ENCODE measurements at regions not wholly inside any gene's neighbourhood (a gene's known extent, or its start where the extent isn't known, plus 50 kb on each side); places are given as distances from the start of the nearest gene placed in this dataset.
"Not testable (repeated sequence)": the region's sequence is repeated elsewhere in the genome, so short reads cannot be mapped to it uniquely, and the experiment has no call there.

DNA sequence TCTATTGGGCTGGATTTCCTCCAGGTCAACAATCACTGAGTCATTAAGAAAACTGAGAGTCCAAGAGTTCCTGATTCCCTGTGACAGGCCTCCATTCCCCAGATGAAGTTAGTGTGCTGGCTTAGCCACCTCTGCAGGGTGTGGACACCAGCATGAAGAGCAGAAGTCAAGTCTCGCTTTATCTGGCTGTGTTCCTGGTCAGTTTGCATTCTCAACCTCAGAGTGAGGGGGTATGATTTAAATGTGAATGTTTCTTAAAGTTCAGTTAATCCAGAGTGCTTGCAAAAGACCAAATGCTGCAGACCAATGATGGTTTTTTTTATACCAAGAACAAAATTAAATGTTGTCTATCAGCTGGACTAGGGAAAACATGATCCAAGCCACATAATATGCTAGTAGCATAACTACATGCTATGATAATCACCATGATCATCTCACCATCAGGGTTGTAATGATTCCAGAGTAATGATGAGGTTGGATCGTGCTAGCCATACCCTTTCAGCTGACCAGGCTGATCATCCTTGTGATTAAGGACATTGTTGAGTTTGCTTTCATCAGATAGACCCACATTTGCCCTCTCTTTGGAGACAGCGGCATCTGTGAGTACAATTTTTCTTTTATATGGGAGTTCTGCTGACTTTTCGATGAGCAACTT is 145.8 kb upstream of the ARHGAP20 start:
- Mint-ChIP-seq H3K27ac (ENCODE audit: low read depth) (no peak overlapping the region), H3K36me3 (ENCODE audit: insufficient read depth) (no peaks in the 10 kb centered on the region), H3K4me3 (no peak overlapping the region), H3K27me3 (peaks cover 25% of the 10 kb centered on the region), H3K9me3 (no peaks in the 10 kb centered on the region), H3K4me1 (no peaks in the 10 kb centered on the region)
- DNase-seq (ENCODE audit: low spot score in 2 of 2) (no peak), ATAC-seq (replicated peaks; ENCODE audit: extremely low read depth, poor library complexity, severe bottlenecking) (no peak)

GRCh38 chr11:110856996-110857812 is 145.0 kb upstream of the ARHGAP20 start:
- no peaks in the 10 kb centered on the region for H3K36me3 Mint-ChIP-seq (ENCODE audit: insufficient read depth)
- H3K9me3 Mint-ChIP-seq = no peaks in the 10 kb centered on the region
- peaks cover 29% of the 10 kb centered on the region for H3K27me3 Mint-ChIP-seq
- DNase-seq (ENCODE audit: low spot score in 2 of 2) (no peak), ATAC-seq (replicated peaks; ENCODE audit: extremely low read depth, poor library complexity, severe bottlenecking) (no peak)
- no peak overlapping the region for H3K27ac Mint-ChIP-seq (ENCODE audit: low read depth)
- no peaks in the 10 kb centered on the region for H3K4me1 Mint-ChIP-seq
- H3K4me3 Mint-ChIP-seq = no peak overlapping the region

- H3K27me3 Mint-ChIP-seq = peaks cover 37% of the 10 kb centered on the region
- no peaks in the 10 kb centered on the region for H3K4me1 Mint-ChIP-seq
- H3K27ac Mint-ChIP-seq (ENCODE audit: low read depth) = no peak overlapping the region
- ATAC-seq (replicated peaks; ENCODE audit: extremely low read depth, poor library complexity, severe bottlenecking) (no peak), DNase-seq (ENCODE audit: low spot score in 2 of 2) (no peak)
- H3K36me3 Mint-ChIP-seq (ENCODE audit: insufficient read depth) = no peaks in the 10 kb centered on the region
- no peaks in the 10 kb centered on the region for H3K9me3 Mint-ChIP-seq
- H3K4me3 Mint-ChIP-seq = no peak overlapping the region
Measured at GRCh38 chr11:110856340-110856739, 144.1 kb upstream of the ARHGAP20 start.

- Mint-ChIP-seq H3K4me3 (no peak overlapping the region), H3K4me1 (no peaks in the 10 kb centered on the region), H3K9me3 (no peaks in the 10 kb centered on the region), H3K36me3 (ENCODE audit: insufficient read depth) (no peaks in the 10 kb centered on the region), H3K27me3 (peaks cover 47% of the 10 kb centered on the region), H3K27ac (ENCODE audit: low read depth) (no peak overlapping the region)
- DNase-seq (ENCODE audit: low spot score in 2 of 2) = no peak
- ATAC-seq (replicated peaks; ENCODE audit: extremely low read depth, poor library complexity, severe bottlenecking) = no peak
Measured at GRCh38 chr11:110855191-110855590, 143.0 kb upstream of the ARHGAP20 start.

- no peaks in the 10 kb centered on the region for H3K4me1 Mint-ChIP-seq
- no peaks in the 10 kb centered on the region for H3K9me3 Mint-ChIP-seq
- no peak overlapping the region for H3K27ac Mint-ChIP-seq (ENCODE audit: low read depth)
- DNase-seq (ENCODE audit: low spot score in 2 of 2) (no peak), ATAC-seq (replicated peaks; ENCODE audit: extremely low read depth, poor library complexity, severe bottlenecking) (no peak)
- no peak overlapping the region for H3K4me3 Mint-ChIP-seq
- H3K36me3 Mint-ChIP-seq (ENCODE audit: insufficient read depth) = no peaks in the 10 kb centered on the region
- peaks cover 61% of the 10 kb centered on the region for H3K27me3 Mint-ChIP-seq
Measured at GRCh38 chr11:110852921-110853490, 140.8 kb upstream of the ARHGAP20 start.

DNA sequence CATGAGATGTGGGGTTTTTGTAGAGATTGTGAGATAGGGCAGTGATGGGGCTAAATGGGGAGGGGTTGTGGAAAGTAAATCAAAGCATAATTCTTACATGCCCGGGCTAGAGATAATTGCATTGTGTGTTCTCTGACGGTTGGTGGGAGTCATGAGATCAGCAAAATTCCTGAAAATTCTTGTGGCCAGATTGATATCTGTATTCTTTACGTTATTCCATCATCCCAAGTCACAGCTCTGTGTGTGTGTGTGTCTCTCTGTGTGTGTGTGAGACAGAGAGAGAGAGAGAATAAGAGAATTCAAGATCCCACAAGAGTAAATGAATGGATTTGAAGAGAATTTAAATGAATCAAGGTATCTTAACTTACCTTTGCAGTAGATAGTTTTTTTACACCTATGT is 138.6 kb upstream of the ARHGAP20 start:
- H3K9me3 Mint-ChIP-seq = no peaks in the 10 kb centered on the region

GRCh38 chr11:110843053-110843452 is 130.8 kb upstream of the ARHGAP20 start:
- not testable (repeated sequence) for DNase-seq (ENCODE audit: low spot score in 2 of 2); H3K4me3 Mint-ChIP-seq; H3K27ac Mint-ChIP-seq (ENCODE audit: low read depth); H3K36me3 Mint-ChIP-seq (ENCODE audit: insufficient read depth); ATAC-seq (replicated peaks; ENCODE audit: extremely low read depth, poor library complexity, severe bottlenecking); H3K4me1 Mint-ChIP-seq; H3K9me3 Mint-ChIP-seq
- peaks cover 17% of the 10 kb centered on the region for H3K27me3 Mint-ChIP-seq

More for the DNA sequence above, 138.6 kb upstream of the ARHGAP20 start:
- no peaks in the 10 kb centered on the region for H3K4me1 Mint-ChIP-seq
- DNase-seq (ENCODE audit: low spot score in 2 of 2) = no peak
- ATAC-seq (replicated peaks; ENCODE audit: extremely low read depth, poor library complexity, severe bottlenecking) = no peak
- H3K27ac Mint-ChIP-seq (ENCODE audit: low read depth) = no peak overlapping the region
- no peak overlapping the region for H3K4me3 Mint-ChIP-seq
- H3K36me3 Mint-ChIP-seq (ENCODE audit: insufficient read depth) = no peaks in the 10 kb centered on the region
- H3K27me3 Mint-ChIP-seq = peaks cover 67% of the 10 kb centered on the region

DNA sequence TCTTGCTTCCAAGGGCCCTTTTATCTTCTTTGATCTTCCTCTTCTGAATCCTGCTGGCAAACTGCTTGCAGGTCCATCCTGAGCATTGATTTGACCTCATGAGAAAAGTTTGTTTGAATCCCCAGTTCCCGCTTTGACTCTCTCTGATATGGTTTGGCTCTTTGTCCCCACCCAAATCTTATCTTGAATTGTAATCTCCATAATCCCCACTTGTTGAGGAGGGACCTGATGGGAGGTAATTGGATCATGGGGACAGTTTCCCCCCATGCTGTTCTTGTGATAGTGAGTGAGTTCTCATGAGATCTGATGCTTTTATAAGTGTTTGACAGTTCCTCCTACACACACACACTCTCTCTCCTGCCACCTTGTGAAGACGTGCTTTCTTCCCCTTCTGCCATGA is 126.6 kb upstream of the ARHGAP20 start:
- Mint-ChIP-seq H3K36me3 (ENCODE audit: insufficient read depth) (no peaks in the 10 kb centered on the region), H3K9me3 (no peaks in the 10 kb centered on the region)
- ATAC-seq (replicated peaks; ENCODE audit: extremely low read depth, poor library complexity, severe bottlenecking) = no peak

GRCh38 chr11:110837603-110838002 is 125.4 kb upstream of the ARHGAP20 start:
- Mint-ChIP-seq H3K9me3 (no peaks in the 10 kb centered on the region), H3K27me3 (peaks cover 22% of the 10 kb centered on the region), H3K27ac (ENCODE audit: low read depth) (no peak overlapping the region), H3K36me3 (ENCODE audit: insufficient read depth) (no peaks in the 10 kb centered on the region), H3K4me1 (no peaks in the 10 kb centered on the region), H3K4me3 (no peak overlapping the region)
- DNase-seq (ENCODE audit: low spot score in 2 of 2) = no peak
- ATAC-seq (replicated peaks; ENCODE audit: extremely low read depth, poor library complexity, severe bottlenecking) = no peak

More for the DNA sequence above, 126.6 kb upstream of the ARHGAP20 start:
- H3K27me3 Mint-ChIP-seq = peaks cover 17% of the 10 kb centered on the region
- H3K4me1 Mint-ChIP-seq = no peaks in the 10 kb centered on the region
- no peak overlapping the region for H3K27ac Mint-ChIP-seq (ENCODE audit: low read depth)
- DNase-seq (ENCODE audit: low spot score in 2 of 2) = no peak
- no peak overlapping the region for H3K4me3 Mint-ChIP-seq

DNA sequence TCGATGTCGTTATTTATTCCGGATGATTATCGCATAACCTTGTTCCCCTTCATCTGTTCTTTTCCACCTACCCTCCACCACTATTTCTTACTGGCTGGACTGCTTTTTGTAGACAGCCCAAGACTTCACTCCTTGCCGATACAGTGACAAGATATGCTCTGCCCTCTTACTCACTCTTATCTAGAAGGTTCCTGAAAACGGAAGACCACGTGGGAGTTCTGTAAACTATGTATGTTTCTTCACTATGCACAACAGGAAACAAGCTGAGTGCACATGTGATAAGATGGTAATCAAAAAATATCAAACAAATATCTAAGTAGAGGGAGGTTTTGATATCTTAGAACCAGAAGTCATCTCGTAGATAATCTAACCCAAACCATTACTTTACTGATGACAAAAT is 122.9 kb upstream of the ARHGAP20 start:
- ATAC-seq (replicated peaks; ENCODE audit: extremely low read depth, poor library complexity, severe bottlenecking) = no peak
- no peaks in the 10 kb centered on the region for H3K4me1 Mint-ChIP-seq
- H3K36me3 Mint-ChIP-seq (ENCODE audit: insufficient read depth) = no peaks in the 10 kb centered on the region
- DNase-seq (ENCODE audit: low spot score in 2 of 2) = no peak
- peaks cover 46% of the 10 kb centered on the region for H3K27me3 Mint-ChIP-seq
- no peaks in the 10 kb centered on the region for H3K9me3 Mint-ChIP-seq
- H3K4me3 Mint-ChIP-seq = no peak overlapping the region
- no peak overlapping the region for H3K27ac Mint-ChIP-seq (ENCODE audit: low read depth)

DNA sequence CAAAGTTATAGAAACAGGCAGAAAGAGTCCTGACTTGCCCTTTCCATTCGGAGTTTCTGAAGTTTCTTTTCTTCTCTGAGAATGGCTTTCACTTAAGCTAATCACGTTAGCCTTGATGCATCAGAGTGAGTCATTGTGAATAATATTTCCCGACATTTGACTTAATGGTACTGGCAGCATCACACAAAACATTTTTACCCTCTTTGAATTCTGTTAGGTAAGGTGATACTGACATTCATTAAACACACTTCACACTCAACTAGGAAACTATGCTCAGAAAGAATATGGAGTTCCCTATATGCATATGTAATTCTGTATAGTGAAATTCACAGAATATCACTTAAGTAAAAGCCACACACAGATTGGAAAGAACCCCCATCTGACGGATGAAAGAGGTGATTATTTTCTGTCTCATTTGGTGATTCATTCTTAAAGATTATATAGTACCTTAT is 120.8 kb upstream of the ARHGAP20 start:
- no peak for ATAC-seq (replicated peaks; ENCODE audit: extremely low read depth, poor library complexity, severe bottlenecking)
- no peak for DNase-seq (ENCODE audit: low spot score in 2 of 2)
- H3K9me3 Mint-ChIP-seq = no peaks in the 10 kb centered on the region
- H3K27ac Mint-ChIP-seq (ENCODE audit: low read depth) = no peak overlapping the region
- H3K4me3 Mint-ChIP-seq = no peak overlapping the region
- no peaks in the 10 kb centered on the region for H3K4me1 Mint-ChIP-seq
- H3K36me3 Mint-ChIP-seq (ENCODE audit: insufficient read depth) = no peaks in the 10 kb centered on the region
- H3K27me3 Mint-ChIP-seq = peaks cover 53% of the 10 kb centered on the region

DNA sequence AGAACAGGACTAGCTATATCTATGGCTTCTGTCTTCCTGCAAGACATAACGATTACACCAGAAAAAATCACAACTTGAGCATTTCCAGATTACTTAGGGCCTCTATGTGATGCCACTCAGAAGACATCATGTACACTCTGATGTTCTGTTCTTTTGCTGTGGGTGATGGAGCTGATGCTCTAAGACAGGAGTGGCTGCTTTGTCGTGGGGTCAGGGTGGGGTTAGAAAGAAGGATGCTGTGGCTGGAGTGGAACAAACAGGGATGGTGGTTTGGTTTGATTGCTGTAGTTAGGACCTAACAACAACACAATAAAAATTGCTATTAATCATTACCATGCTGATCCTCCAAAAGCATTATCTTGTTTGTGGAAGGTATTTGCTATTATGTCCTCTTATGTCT is 120.3 kb upstream of the ARHGAP20 start:
- Mint-ChIP-seq H3K4me1 (no peaks in the 10 kb centered on the region), H3K36me3 (ENCODE audit: insufficient read depth) (no peaks in the 10 kb centered on the region), H3K9me3 (no peaks in the 10 kb centered on the region), H3K27me3 (peaks cover 53% of the 10 kb centered on the region), H3K27ac (ENCODE audit: low read depth) (no peak overlapping the region), H3K4me3 (no peak overlapping the region)
- ATAC-seq (replicated peaks; ENCODE audit: extremely low read depth, poor library complexity, severe bottlenecking) = no peak
- DNase-seq (ENCODE audit: low spot score in 2 of 2) = no peak

GRCh38 chr11:110832080-110832479 is 119.8 kb upstream of the ARHGAP20 start:
- ATAC-seq (replicated peaks; ENCODE audit: extremely low read depth, poor library complexity, severe bottlenecking) = no peak

More at GRCh38 chr11:110832080-110832479, 119.8 kb upstream of the ARHGAP20 start:
- no peaks in the 10 kb centered on the region for H3K36me3 Mint-ChIP-seq (ENCODE audit: insufficient read depth)
- H3K27me3 Mint-ChIP-seq = peaks cover 54% of the 10 kb centered on the region
- no peaks in the 10 kb centered on the region for H3K9me3 Mint-ChIP-seq
- H3K27ac Mint-ChIP-seq (ENCODE audit: low read depth) = no peak overlapping the region
- H3K4me1 Mint-ChIP-seq = no peaks in the 10 kb centered on the region
- H3K4me3 Mint-ChIP-seq = no peak overlapping the region
- DNase-seq (ENCODE audit: low spot score in 2 of 2) = no peak
